ENCODE measurements at regions not wholly inside any gene's neighbourhood (a gene's known extent, or its start where the extent isn't known, plus 50 kb on each side); places are given as distances from the start of the nearest gene placed in this dataset.

DNA sequence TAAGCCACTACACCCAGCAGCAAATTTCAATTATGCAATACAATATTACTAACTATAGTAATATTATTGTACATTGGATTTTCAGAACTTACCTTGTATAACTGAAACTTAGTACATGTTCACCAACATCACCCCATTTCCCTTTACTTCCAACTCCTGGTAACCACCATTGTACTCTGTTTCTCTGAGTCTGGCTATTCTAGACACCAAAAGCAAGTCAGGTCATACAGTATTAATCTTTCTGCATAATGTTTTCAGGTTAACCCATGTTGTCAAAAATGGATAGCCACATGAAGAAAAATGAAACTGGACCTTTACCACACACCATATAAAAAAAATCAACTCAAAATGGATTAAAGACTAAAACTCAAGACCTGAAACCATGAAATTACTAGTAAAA is 558.2 kb downstream of the MMUT start:
- Histone ChIP-seq H3K9me3 (no peaks in the 10 kb centered on the region), H3K4me3 (no peak overlapping the region), H3K4me1 (no peaks in the 10 kb centered on the region), H3K27me3 (ENCODE audit: insufficient read depth in 3 of 3, low read length in 2 of 3) (no peaks in the 10 kb centered on the region), H3K36me3 (ENCODE audit: insufficient read depth in 1 of 2, low read depth in 1 of 2) (no peaks in the 10 kb centered on the region), H3K27ac (no peak overlapping the region)
- no peak for DNase-seq
- intact Hi-C loops (cut with DNase I) = no loop called here
- TF ChIP-seq, protein P1, sequence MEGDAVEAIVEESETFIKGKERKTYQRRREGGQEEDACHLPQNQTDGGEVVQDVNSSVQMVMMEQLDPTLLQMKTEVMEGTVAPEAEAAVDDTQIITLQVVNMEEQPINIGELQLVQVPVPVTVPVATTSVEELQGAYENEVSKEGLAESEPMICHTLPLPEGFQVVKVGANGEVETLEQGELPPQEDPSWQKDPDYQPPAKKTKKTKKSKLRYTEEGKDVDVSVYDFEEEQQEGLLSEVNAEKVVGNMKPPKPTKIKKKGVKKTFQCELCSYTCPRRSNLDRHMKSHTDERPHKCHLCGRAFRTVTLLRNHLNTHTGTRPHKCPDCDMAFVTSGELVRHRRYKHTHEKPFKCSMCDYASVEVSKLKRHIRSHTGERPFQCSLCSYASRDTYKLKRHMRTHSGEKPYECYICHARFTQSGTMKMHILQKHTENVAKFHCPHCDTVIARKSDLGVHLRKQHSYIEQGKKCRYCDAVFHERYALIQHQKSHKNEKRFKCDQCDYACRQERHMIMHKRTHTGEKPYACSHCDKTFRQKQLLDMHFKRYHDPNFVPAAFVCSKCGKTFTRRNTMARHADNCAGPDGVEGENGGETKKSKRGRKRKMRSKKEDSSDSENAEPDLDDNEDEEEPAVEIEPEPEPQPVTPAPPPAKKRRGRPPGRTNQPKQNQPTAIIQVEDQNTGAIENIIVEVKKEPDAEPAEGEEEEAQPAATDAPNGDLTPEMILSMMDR (IDR thresholded peaks at IDR 0.05) = no peak
- ATAC-seq = no peak

DNA sequence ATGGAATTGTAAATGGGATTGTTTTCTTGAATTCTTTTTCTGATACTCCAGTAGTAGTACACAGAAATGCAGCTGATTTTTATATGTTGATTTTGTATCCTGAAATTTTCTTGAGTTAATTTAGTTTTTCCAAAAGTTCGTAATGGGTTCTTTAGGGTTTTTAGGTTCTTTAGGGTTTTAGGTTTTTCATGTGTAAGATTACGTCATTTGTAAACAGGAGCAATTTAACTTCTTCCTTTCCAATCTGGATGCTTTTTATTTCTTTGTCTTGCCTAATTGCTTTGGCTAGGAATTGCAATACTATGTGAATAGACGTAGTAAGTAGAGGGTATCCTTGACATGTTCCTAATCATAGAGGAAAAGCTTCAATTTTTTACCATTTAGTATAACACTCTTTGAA is 568.6 kb downstream of the MMUT start:
- H3K4me3 ChIP-seq = no peak overlapping the region
- DNase-seq (no peak), ATAC-seq (no peak)
- WGBS, 3 donors = 81 to 86% (median 83%) methylated on average over 3 of the region's 3 CpGs
- no peaks in the 10 kb centered on the region for H3K4me1 ChIP-seq
- TF ChIP-seq, protein P1 (IDR thresholded peaks at IDR 0.05) = no peak
- no peaks in the 10 kb centered on the region for H3K36me3 ChIP-seq (ENCODE audit: insufficient read depth in 1 of 2, low read depth in 1 of 2)
- H3K27me3 ChIP-seq (ENCODE audit: insufficient read depth in 3 of 3, low read length in 2 of 3) = no peaks in the 10 kb centered on the region
- intact Hi-C loops (cut with DNase I) = no loop called here
- no peak overlapping the region for H3K27ac ChIP-seq
- H3K9me3 ChIP-seq = no peaks in the 10 kb centered on the region

DNA sequence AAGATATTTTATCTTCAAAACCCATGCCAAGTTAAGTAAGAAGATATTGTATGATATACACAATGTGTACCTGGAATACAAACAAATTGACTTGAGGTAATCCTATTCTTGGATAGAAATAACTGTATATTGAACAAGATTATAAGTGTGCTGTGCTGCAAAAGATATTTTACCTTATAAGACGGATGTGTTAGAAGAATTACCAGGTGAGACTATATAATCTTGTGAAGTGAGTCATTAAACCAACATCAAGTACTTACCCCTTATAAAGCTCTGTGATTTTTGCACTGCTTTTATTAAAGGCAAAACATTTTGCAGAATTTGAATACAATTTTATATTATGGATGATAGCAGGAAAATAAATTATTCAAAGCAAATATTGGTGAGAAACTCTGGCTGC is 570.0 kb downstream of the MMUT start:
- Histone ChIP-seq H3K4me3 (no peak overlapping the region), H3K9me3 (no peaks in the 10 kb centered on the region), H3K27ac (no peak overlapping the region), H3K27me3 (ENCODE audit: insufficient read depth in 3 of 3, low read length in 2 of 3) (no peaks in the 10 kb centered on the region), H3K36me3 (ENCODE audit: insufficient read depth in 1 of 2, low read depth in 1 of 2) (no peaks in the 10 kb centered on the region), H3K4me1 (no peaks in the 10 kb centered on the region)
- WGBS, 3 donors = 91 to 93% (median 93%) methylated on average over 1 of the region's 1 CpG
- ATAC-seq (no peak), DNase-seq (no peak)
- TF ChIP-seq, protein P1 (IDR thresholded peaks at IDR 0.05) = no peak
- intact Hi-C loops (cut with DNase I) = no loop called here

DNA sequence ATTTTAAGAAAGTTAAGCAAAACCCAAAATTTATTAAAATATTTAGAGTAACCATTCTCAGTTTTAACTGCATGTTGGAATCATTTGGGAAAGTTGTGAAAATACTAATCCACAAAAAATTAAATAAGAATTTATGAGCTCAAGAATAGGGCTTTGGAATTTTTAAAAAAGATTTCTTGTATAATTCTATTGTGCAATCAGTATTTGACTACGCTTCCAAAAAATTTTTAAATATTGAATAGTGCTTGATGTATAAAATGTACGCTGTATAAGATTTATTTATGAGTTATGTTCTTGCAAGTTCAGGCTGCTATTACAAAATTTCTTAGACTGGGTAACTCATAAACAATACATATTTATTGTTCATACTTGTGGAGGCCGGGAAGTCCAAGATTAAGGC is 571.7 kb downstream of the MMUT start:
- Histone ChIP-seq H3K9me3 (no peaks in the 10 kb centered on the region), H3K4me1 (no peaks in the 10 kb centered on the region), H3K4me3 (no peak overlapping the region), H3K36me3 (ENCODE audit: insufficient read depth in 1 of 2, low read depth in 1 of 2) (no peaks in the 10 kb centered on the region), H3K27ac (no peak overlapping the region), H3K27me3 (ENCODE audit: insufficient read depth in 3 of 3, low read length in 2 of 3) (no peaks in the 10 kb centered on the region)
- 83 to 87% (median 85%) methylated on average over 3 of the region's 3 CpGs for WGBS, 3 donors
- DNase-seq (no peak), ATAC-seq (no peak)
- intact Hi-C loops (cut with DNase I) = no loop called here
- TF ChIP-seq, protein P1 (IDR thresholded peaks at IDR 0.05) = no peak

DNA sequence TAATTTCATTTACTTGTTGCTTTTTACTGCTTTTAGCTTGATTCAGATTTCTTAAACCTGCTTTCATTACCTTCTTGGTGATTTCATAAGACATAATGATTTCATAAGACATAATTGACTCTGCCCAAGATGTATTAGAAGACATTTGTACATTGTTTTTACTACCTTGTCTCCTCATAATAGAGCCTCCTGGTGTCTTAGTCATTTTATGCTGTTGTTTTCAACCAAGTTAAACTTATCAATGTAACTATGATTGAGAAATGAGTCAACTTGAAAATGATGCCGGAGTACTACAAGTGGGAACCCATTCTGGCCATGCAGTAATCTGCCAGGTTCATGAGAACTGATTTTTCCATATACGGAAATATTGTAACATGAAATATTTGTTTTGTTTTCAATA is 573.6 kb downstream of the MMUT start:
- Histone ChIP-seq H3K4me1 (no peaks in the 10 kb centered on the region), H3K4me3 (no peak overlapping the region), H3K27ac (no peak overlapping the region), H3K27me3 (ENCODE audit: insufficient read depth in 3 of 3, low read length in 2 of 3) (no peaks in the 10 kb centered on the region), H3K36me3 (ENCODE audit: insufficient read depth in 1 of 2, low read depth in 1 of 2) (no peaks in the 10 kb centered on the region), H3K9me3 (no peaks in the 10 kb centered on the region)
- WGBS, 3 donors = 69 to 90% (median 70%) methylated on average over 2 of the region's 2 CpGs
- intact Hi-C loops (cut with DNase I) = no loop called here
- TF ChIP-seq, protein P1 (IDR thresholded peaks at IDR 0.05) = no peak
- DNase-seq (no peak), ATAC-seq (no peak)

Measured in psoas muscle (tissue), 7 donors.